ENCODE measurements at regions not wholly inside any gene's neighbourhood (a gene's known extent, or its start where the extent isn't known, plus 50 kb on each side); places are given as distances from the start of the nearest gene placed in this dataset.
"Not testable (repeated sequence)": the region's sequence is repeated elsewhere in the genome, so short reads cannot be mapped to it uniquely, and the experiment has no call there.

- no peak for DNase-seq
Observed at GRCh38 chr12:86496595-86496994, 240.4 kb upstream of the MGAT4C start.

GRCh38 chr12:86484473-86484872, 228.3 kb upstream of the MGAT4C start:
- no peak for DNase-seq

GRCh38 chr12:86473231-86473630, 217.0 kb upstream of the MGAT4C start:
- no peak for DNase-seq

- DNase-seq = no peak
Observed at GRCh38 chr12:86456776-86457175, 200.6 kb upstream of the MGAT4C start.

GRCh38 chr12:86456241-86456640, 200.1 kb upstream of the MGAT4C start:
- no peak for DNase-seq

GRCh38 chr12:86445356-86445755, 189.2 kb upstream of the MGAT4C start:
- no peak for DNase-seq

GRCh38 chr12:86435053-86435452, 178.9 kb upstream of the MGAT4C start:
- no peak for DNase-seq

GRCh38 chr12:86429824-86430223, 173.6 kb upstream of the MGAT4C start:
- DNase-seq = no peak

GRCh38 chr12:86421333-86421732, 165.1 kb upstream of the MGAT4C start:
- no peak for DNase-seq

GRCh38 chr12:86414201-86414600, 158.0 kb upstream of the MGAT4C start:
- DNase-seq = no peak

GRCh38 chr12:86411710-86412109, 155.5 kb upstream of the MGAT4C start:
- DNase-seq = no peak

- DNase-seq = no peak
Observed at GRCh38 chr12:86407620-86408208, 151.5 kb upstream of the MGAT4C start.

- DNase-seq = no peak
Observed at GRCh38 chr12:86389949-86390348, 133.8 kb upstream of the MGAT4C start.

- DNase-seq = no peak
Observed at GRCh38 chr12:86387591-86388145, 131.5 kb upstream of the MGAT4C start.

GRCh38 chr12:86383759-86384158, 127.6 kb upstream of the MGAT4C start:
- DNase-seq = not testable (repeated sequence)

- DNase-seq = no peak
Observed at GRCh38 chr12:86379337-86379736, 123.1 kb upstream of the MGAT4C start.

GRCh38 chr12:86376052-86376451, 119.9 kb upstream of the MGAT4C start:
- no peak for DNase-seq

- no peak for DNase-seq
Observed at GRCh38 chr12:86373813-86374212, 117.6 kb upstream of the MGAT4C start.

- no peak for DNase-seq
Observed at GRCh38 chr12:86367137-86367536, 110.9 kb upstream of the MGAT4C start.

- no peak for DNase-seq
Observed at GRCh38 chr12:86349196-86349595, 93.0 kb upstream of the MGAT4C start.

- no peak for DNase-seq
Observed at GRCh38 chr12:86333955-86334522, 77.8 kb upstream of the MGAT4C start.

GRCh38 chr12:86331457-86331856, 75.3 kb upstream of the MGAT4C start:
- DNase-seq = no peak

- no peak for DNase-seq
Observed at GRCh38 chr12:86331012-86331411, 74.8 kb upstream of the MGAT4C start.

- DNase-seq = no peak
Observed at GRCh38 chr12:86312232-86312631, 56.0 kb upstream of the MGAT4C start.
